Activated B cell treated with CpG ODN at 0.5 μM for 24 hours (primary cell): ENCODE measurements at regions not wholly inside any gene's neighbourhood (a gene's known extent, or its start where the extent isn't known, plus 50 kb on each side); places are given as distances from the start of the nearest gene placed in this dataset.

Experiments
- ATAC-seq: fragments of 200-7000 bp; cut with Tn5 transposase; one replicate; pipeline ENCODE4 v1.10.0; 2021; ENCODE audit warnings: low read depth, mild to moderate bottlenecking, moderate library complexity
- CTCF ChIA-PET: fragments of 350-600 bp; sonication (Branson Sonifier 250); formaldehyde crosslinking; loops from one replicate; lab custom pipeline; 2021; ENCODE audit warnings: antibody characterized with exemption; lab: Charles Lee
- POLR2A ChIA-PET: fragments of 350-600 bp; sonication (Branson Sonifier 250); formaldehyde crosslinking; loops from one replicate; lab custom pipeline; 2021; ENCODE audit warnings: antibody characterized with exemption; lab: Charles Lee
- DNase-seq: peaks from one replicate; pipeline ENCODE4 v3.0.0; 2022
- H3K27ac Mint-ChIP-seq: one replicate; pipeline ENCODE4 v1.8.0; 2020; ENCODE audit warnings: mixed read lengths
- H3K27me3 Mint-ChIP-seq: one replicate; pipeline ENCODE4 v1.8.0; 2021; ENCODE audit warnings: mixed read lengths
- H3K36me3 Mint-ChIP-seq: one replicate; pipeline ENCODE4 v1.8.0; 2021; ENCODE audit warnings: low read depth, mixed read lengths
- H3K4me1 Mint-ChIP-seq: one replicate; pipeline ENCODE4 v1.8.0; 2021; ENCODE audit warnings: mixed read lengths
- H3K4me3 Mint-ChIP-seq: one replicate; pipeline ENCODE4 v1.8.0; 2020; ENCODE audit warnings: mild to moderate bottlenecking, mixed read lengths
- H3K9me3 Mint-ChIP-seq: one replicate; pipeline ENCODE4 v1.8.0; 2020; ENCODE audit warnings: mixed read lengths
- intact Hi-C: fragments of 100-400 bp; cut with micrococcal nuclease; formaldehyde crosslinking; loops from one replicate; pipeline ENCODE4 v1.15.1; 2024
- TF ChIP-seq, protein P1 (sequence below): fragments of 200-600 bp; IDR thresholded peaks from one replicate; pipeline ENCODE4 v1.8.0; 2022; ENCODE audit warnings: antibody characterized with exemption, mild to moderate bottlenecking

DNA sequence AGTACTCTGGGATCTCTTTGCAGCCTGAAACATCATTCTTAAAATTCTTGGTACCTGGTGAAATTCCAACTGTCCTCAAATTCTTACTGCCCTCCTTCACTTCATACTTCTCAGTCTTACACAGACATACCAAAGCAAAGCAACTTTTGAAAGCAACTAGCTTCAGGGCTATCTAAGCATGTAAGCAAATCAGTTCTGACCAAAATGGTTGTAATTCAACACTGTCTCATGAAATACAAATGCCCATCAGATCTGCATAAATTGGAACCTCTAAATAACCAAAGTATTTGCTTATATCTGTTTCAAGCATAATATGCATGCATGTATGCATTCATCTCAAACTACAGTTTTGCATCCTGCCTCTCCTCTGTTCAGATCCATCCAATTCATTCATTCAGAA, 308.1 kb upstream of the PPARGC1A start:
- no peaks in the 10 kb centered on the region for H3K4me1 Mint-ChIP-seq
- CTCF ChIA-PET, result no interaction called here
- no peaks in the 10 kb centered on the region for H3K27me3 Mint-ChIP-seq
- H3K36me3 Mint-ChIP-seq, result no peaks in the 10 kb centered on the region
- DNase-seq (no peak), ATAC-seq (no peak)
- TF ChIP-seq, protein P1, sequence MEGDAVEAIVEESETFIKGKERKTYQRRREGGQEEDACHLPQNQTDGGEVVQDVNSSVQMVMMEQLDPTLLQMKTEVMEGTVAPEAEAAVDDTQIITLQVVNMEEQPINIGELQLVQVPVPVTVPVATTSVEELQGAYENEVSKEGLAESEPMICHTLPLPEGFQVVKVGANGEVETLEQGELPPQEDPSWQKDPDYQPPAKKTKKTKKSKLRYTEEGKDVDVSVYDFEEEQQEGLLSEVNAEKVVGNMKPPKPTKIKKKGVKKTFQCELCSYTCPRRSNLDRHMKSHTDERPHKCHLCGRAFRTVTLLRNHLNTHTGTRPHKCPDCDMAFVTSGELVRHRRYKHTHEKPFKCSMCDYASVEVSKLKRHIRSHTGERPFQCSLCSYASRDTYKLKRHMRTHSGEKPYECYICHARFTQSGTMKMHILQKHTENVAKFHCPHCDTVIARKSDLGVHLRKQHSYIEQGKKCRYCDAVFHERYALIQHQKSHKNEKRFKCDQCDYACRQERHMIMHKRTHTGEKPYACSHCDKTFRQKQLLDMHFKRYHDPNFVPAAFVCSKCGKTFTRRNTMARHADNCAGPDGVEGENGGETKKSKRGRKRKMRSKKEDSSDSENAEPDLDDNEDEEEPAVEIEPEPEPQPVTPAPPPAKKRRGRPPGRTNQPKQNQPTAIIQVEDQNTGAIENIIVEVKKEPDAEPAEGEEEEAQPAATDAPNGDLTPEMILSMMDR, result no peak
- no peak overlapping the region for H3K27ac Mint-ChIP-seq
- no peak overlapping the region for H3K4me3 Mint-ChIP-seq
- POLR2A ChIA-PET, result no interaction called here
- intact Hi-C loops, result no loop called here
- H3K9me3 Mint-ChIP-seq, result no peaks in the 10 kb centered on the region

DNA sequence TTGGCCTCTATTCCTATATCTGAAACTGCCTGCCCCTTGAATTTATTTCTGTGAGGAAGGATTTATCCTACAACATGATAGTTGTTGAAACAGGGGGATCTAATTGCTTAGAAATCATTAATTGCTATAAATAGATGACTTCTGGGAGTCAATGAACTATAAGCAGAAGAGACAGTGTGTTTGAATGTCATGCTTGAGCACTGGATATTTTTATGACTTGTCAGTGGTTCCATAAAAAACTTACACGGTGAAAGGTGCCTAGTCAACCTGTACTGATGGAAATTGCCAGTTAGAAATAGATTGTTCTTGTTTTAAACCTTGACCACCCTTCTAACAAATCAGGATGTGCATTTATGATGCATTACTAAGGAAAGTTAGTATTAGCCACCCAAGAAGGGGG, 306.9 kb upstream of the PPARGC1A start:
- H3K4me1 Mint-ChIP-seq, result no peaks in the 10 kb centered on the region
- no peak overlapping the region for H3K27ac Mint-ChIP-seq
- intact Hi-C loops, result no loop called here
- ChIA-PET POLR2A (no interaction called here), CTCF (no interaction called here)
- TF ChIP-seq, protein P1, result no peak
- no peaks in the 10 kb centered on the region for H3K9me3 Mint-ChIP-seq
- DNase-seq (no peak), ATAC-seq (no peak)
- H3K36me3 Mint-ChIP-seq, result no peaks in the 10 kb centered on the region
- H3K27me3 Mint-ChIP-seq, result no peaks in the 10 kb centered on the region
- no peak overlapping the region for H3K4me3 Mint-ChIP-seq

DNA sequence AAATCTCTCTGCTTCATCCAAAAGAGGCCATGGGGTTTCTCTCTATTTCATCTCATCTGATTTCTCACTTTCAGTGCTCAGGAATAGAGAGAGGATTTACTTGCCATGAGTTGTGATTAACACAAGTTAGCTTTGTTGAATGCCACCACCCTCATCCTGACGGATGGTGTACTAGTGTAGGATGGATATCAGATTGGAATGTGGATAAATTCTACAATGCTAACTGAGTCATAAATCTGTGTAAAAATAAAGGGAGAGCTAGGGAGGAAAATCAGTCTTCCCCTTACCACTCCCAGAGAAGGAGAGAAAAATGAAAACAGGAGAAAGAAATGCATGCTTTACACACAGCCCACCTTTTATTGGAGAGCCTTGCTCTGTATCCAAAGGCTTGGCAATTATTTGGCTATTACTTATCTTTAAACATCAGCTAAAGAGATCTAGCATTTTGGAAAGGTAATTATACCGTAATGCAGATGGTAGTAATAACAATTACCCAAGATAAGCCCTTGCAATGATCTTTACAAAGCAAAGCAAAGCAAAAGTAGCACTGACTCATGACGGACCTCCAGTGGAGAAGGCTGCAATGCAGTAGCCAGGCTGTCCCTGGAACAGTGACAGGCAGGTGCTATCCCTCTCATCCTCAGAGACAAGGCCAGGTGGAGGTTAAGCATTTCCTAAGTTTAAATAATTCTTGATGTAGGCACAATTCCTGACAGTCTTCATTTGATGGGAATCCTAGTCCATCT, 306.3 kb upstream of the PPARGC1A start:
- Mint-ChIP-seq H3K27ac (no peak overlapping the region), H3K36me3 (no peaks in the 10 kb centered on the region), H3K4me1 (no peaks in the 10 kb centered on the region), H3K27me3 (no peaks in the 10 kb centered on the region), H3K4me3 (no peak overlapping the region), H3K9me3 (no peaks in the 10 kb centered on the region)
- DNase-seq (no peak), ATAC-seq (no peak)
- TF ChIP-seq, protein P1, result no peak
- POLR2A ChIA-PET, result no interaction called here
- CTCF ChIA-PET, result no interaction called here
- intact Hi-C loops, result no loop called here

DNA sequence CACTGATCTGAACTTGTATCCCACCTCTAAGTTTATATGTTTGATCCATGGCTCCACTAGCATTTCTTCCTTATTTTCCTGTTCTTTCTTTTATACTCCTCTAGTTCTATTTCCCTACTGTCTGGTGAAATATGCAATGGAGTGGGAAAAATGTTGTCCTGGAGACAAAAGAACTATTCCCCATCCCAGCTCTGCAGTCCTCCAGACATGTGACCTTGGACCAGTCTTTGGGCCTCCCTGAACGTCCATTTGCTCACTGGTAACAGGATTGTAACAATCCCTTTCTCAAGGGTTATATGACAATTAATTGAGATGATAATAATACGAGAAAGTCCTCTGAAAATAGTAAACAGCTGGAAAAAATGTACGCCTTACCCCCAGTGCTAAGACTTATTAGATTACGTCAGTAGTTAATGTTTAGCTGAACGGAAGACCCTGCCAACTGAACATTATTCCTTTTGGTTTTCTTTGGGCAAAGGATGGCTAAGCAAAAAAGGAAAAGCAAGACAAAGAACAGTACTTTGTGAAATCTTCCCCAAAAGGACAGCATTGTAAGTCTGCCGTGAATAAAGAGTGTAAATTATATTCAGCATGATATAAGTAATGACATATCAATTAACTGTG, 302.3 kb upstream of the PPARGC1A start:
- TF ChIP-seq, protein P1, result no peak
- Mint-ChIP-seq H3K4me3 (no peak overlapping the region), H3K27ac (no peak overlapping the region), H3K4me1 (no peaks in the 10 kb centered on the region), H3K9me3 (no peaks in the 10 kb centered on the region), H3K27me3 (no peaks in the 10 kb centered on the region), H3K36me3 (no peaks in the 10 kb centered on the region)
- ChIA-PET POLR2A (no interaction called here), CTCF (no interaction called here)
- DNase-seq, result no peak
- intact Hi-C loops, result no loop called here
- ATAC-seq, result no peak

DNA sequence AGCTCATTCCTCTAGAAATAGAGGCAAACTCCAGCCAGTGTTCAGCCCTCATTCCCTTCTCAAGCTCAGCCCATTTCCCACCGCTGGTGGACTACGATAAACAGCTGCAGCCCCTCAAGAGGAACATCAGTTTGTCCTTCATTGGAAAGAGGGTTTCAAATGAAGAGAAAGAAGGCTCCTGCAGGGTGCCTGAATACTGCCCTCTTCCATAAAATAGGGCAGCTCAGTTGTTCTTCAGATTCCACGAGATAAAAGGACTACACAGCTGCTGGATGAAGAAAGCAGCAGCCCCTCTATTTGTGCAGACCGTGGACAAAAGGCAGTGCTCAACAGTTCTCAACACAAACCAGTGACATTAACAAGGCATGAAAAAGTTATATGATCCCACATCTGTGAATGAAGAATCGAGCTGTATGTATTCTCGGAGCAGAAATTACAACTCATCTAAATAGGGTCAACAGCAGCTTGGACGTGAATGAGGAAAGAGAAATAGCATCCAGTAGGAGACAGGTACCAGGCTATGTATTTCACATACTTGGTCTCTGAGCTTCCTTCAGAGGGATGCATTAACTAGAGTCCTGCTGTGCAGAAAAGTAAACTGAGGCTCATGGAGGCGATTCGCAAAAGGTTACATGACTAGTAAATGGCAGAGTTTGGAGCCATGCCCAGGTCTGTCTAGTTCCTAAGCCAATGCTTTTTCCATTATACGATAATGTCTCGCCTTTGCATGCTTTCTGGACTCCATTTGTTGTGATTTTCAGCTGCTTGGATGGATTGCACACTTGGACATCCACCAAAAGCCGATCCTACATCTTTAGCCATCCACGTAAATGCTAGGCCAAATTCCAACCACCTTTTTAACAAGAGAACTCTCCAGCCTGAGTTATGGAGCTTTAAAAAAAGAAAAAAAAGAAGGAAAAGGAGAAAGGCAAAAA, 301.2 kb upstream of the PPARGC1A start:
- H3K36me3 Mint-ChIP-seq, result no peaks in the 10 kb centered on the region
- H3K27ac Mint-ChIP-seq, result no peak overlapping the region
- no peaks in the 10 kb centered on the region for H3K27me3 Mint-ChIP-seq
- ChIA-PET POLR2A (no interaction called here), CTCF (no interaction called here)
- DNase-seq, result no peak
- intact Hi-C loops, result no loop called here
- ATAC-seq, result no peak
- no peak overlapping the region for H3K4me3 Mint-ChIP-seq
- TF ChIP-seq, protein P1, result no peak
- H3K4me1 Mint-ChIP-seq, result no peaks in the 10 kb centered on the region
- no peaks in the 10 kb centered on the region for H3K9me3 Mint-ChIP-seq
